HG03175 (cell line): ENCODE measurements at regions not wholly inside any gene's neighbourhood (a gene's known extent, or its start where the extent isn't known, plus 50 kb on each side); places are given as distances from the start of the nearest gene placed in this dataset.
A peak's percentile ranks its signal among the peaks of the same experiment; 100 is the strongest.
"Not testable (repeated sequence)": the region's sequence is repeated elsewhere in the genome, so short reads cannot be mapped to it uniquely, and the experiment has no call there.

ENCODE experiments used
- ATAC-seq: cut with Tn5 transposase; IDR thresholded peaks from one replicate; pipeline ENCODE4 v1.9.1; 2021; ENCODE audit warnings: mild to moderate bottlenecking, moderate library complexity; ENCODE audit not compliant: unreplicated experiment

GRCh38 chr20:19890445-19891051 lies 126.6 kb upstream of the NAA20 start:
- ATAC-seq: no peak

GRCh38 chr20:19893356-19893755 lies 123.8 kb upstream of the NAA20 start:
- no peak for ATAC-seq

GRCh38 chr20:19895761-19896160 lies 121.4 kb upstream of the NAA20 start:
- ATAC-seq: no peak

GRCh38 chr20:19897891-19898290 lies 119.3 kb upstream of the NAA20 start:
- no peak for ATAC-seq

GRCh38 chr20:19901226-19901625 lies 115.9 kb upstream of the NAA20 start:
- ATAC-seq: no peak

GRCh38 chr20:19903168-19903811 lies 113.9 kb upstream of the NAA20 start:
- ATAC-seq: peak; percentile 71

GRCh38 chr20:19907326-19908056 lies 109.7 kb upstream of the NAA20 start:
- ATAC-seq: no peak

GRCh38 chr20:19908576-19908975 lies 108.6 kb upstream of the NAA20 start:
- no peak for ATAC-seq

GRCh38 chr20:19909725-19910124 lies 107.4 kb upstream of the NAA20 start:
- no peak for ATAC-seq

GRCh38 chr20:19911810-19912382 lies 105.3 kb upstream of the NAA20 start:
- ATAC-seq: no peak

- no peak for ATAC-seq
These were observed 103.8 kb upstream of the NAA20 start for GRCh38 chr20:19913349-19913748.

- no peak for ATAC-seq
These were observed 103.1 kb upstream of the NAA20 start for GRCh38 chr20:19913927-19914614.

GRCh38 chr20:19915111-19915798 lies 101.9 kb upstream of the NAA20 start:
- no peak for ATAC-seq

- no peak for ATAC-seq
These were observed 100.4 kb upstream of the NAA20 start for GRCh38 chr20:19916531-19917485.

GRCh38 chr20:19918965-19919329 lies 98.2 kb upstream of the NAA20 start:
- ATAC-seq: no peak

GRCh38 chr20:19920381-19921138 lies 96.6 kb upstream of the NAA20 start:
- ATAC-seq: no peak

GRCh38 chr20:19921284-19921793 lies 95.8 kb upstream of the NAA20 start:
- ATAC-seq: no peak

GRCh38 chr20:19921829-19922228 lies 95.3 kb upstream of the NAA20 start:
- not testable (repeated sequence) for ATAC-seq

- ATAC-seq: no peak
These were observed 94.4 kb upstream of the NAA20 start for GRCh38 chr20:19922716-19923115.
